Osteocyte (in vitro differentiated cells): ENCODE measurements at regions not wholly inside any gene's neighbourhood (a gene's known extent, or its start where the extent isn't known, plus 50 kb on each side); places are given as distances from the start of the nearest gene placed in this dataset.

Source experiments
- DNase-seq: peaks from one replicate; pipeline ENCODE4 v3.0.0; 2021; ENCODE audit warnings: mixed read lengths; ENCODE audit not compliant: unreplicated experiment; ENCODE audit errors: extremely low spot score
- H3K27ac Mint-ChIP-seq: one replicate; pipeline ENCODE4 v1.8.0; 2021; ENCODE audit warnings: mild to moderate bottlenecking, mixed read lengths; ENCODE audit not compliant: unreplicated experiment
- H3K27me3 Mint-ChIP-seq: one replicate; pipeline ENCODE4 v1.8.0; 2021; ENCODE audit warnings: mixed read lengths; ENCODE audit not compliant: unreplicated experiment
- H3K36me3 Mint-ChIP-seq: one replicate; pipeline ENCODE4 v1.8.0; 2021; ENCODE audit warnings: mixed read lengths; ENCODE audit not compliant: unreplicated experiment
- H3K4me1 Mint-ChIP-seq: one replicate; pipeline ENCODE4 v1.8.0; 2021; ENCODE audit warnings: mixed read lengths; ENCODE audit not compliant: unreplicated experiment
- H3K4me3 Mint-ChIP-seq: one replicate; pipeline ENCODE4 v1.8.0; 2021; ENCODE audit warnings: mild to moderate bottlenecking, moderate library complexity, mixed read lengths; ENCODE audit not compliant: unreplicated experiment
- H3K9me3 Mint-ChIP-seq: one replicate; pipeline ENCODE4 v1.8.0; 2021; ENCODE audit warnings: mixed read lengths; ENCODE audit not compliant: unreplicated experiment
- CTCF ChIP-seq: fragments of 200-600 bp; sonication (generic); IDR thresholded peaks from 2 replicates; pipeline ENCODE4 v1.5.0; 2021; ENCODE audit warnings: antibody characterized with exemption, mild to moderate bottlenecking, moderate library complexity

- no peaks in the 10 kb centered on the region for H3K36me3 Mint-ChIP-seq
- H3K9me3 Mint-ChIP-seq = no peaks in the 10 kb centered on the region
- H3K4me3 Mint-ChIP-seq = no peak overlapping the region
- H3K27me3 Mint-ChIP-seq = peaks cover 36% of the 10 kb centered on the region
- no peaks in the 10 kb centered on the region for H3K4me1 Mint-ChIP-seq
- no peak overlapping the region for H3K27ac Mint-ChIP-seq
- DNase-seq = no peak
- TF ChIP-seq CTCF = no peak
Measured at GRCh38 chr1:114295321-114295720, 141.7 kb upstream of the SYT6 start.

GRCh38 chr1:114292835-114293234, 139.2 kb upstream of the SYT6 start:
- no peak for DNase-seq
- H3K27me3 Mint-ChIP-seq = peaks cover 18% of the 10 kb centered on the region
- H3K27ac Mint-ChIP-seq = no peak overlapping the region
- H3K4me1 Mint-ChIP-seq = no peaks in the 10 kb centered on the region
- TF ChIP-seq CTCF = no peak
- H3K36me3 Mint-ChIP-seq = no peaks in the 10 kb centered on the region
- H3K4me3 Mint-ChIP-seq = no peak overlapping the region
- H3K9me3 Mint-ChIP-seq = no peaks in the 10 kb centered on the region

GRCh38 chr1:114292194-114292593, 138.5 kb upstream of the SYT6 start:
- H3K9me3 Mint-ChIP-seq = no peaks in the 10 kb centered on the region
- no peak for TF ChIP-seq CTCF
- no peak overlapping the region for H3K4me3 Mint-ChIP-seq
- no peak overlapping the region for H3K27ac Mint-ChIP-seq
- H3K27me3 Mint-ChIP-seq = peaks cover 11% of the 10 kb centered on the region
- no peak for DNase-seq
- no peaks in the 10 kb centered on the region for H3K4me1 Mint-ChIP-seq
- H3K36me3 Mint-ChIP-seq = no peaks in the 10 kb centered on the region

- no peaks in the 10 kb centered on the region for H3K36me3 Mint-ChIP-seq
- H3K4me1 Mint-ChIP-seq = peaks cover 7% of the 10 kb centered on the region
- no peaks in the 10 kb centered on the region for H3K9me3 Mint-ChIP-seq
- H3K4me3 Mint-ChIP-seq = no peak overlapping the region
- H3K27me3 Mint-ChIP-seq = peaks cover 3% of the 10 kb centered on the region
- TF ChIP-seq CTCF = no peak
- no peak overlapping the region for H3K27ac Mint-ChIP-seq
- DNase-seq = no peak
Measured at GRCh38 chr1:114290776-114291175, 137.1 kb upstream of the SYT6 start.

GRCh38 chr1:114290341-114290740, 136.7 kb upstream of the SYT6 start:
- no peak for TF ChIP-seq CTCF
- H3K4me1 Mint-ChIP-seq = peaks cover 7% of the 10 kb centered on the region
- H3K27ac Mint-ChIP-seq = no peak overlapping the region

More at GRCh38 chr1:114290341-114290740, 136.7 kb upstream of the SYT6 start:
- no peak for DNase-seq
- Mint-ChIP-seq H3K36me3 (no peaks in the 10 kb centered on the region), H3K27me3 (peaks cover 3% of the 10 kb centered on the region), H3K9me3 (no peaks in the 10 kb centered on the region), H3K4me3 (no peak overlapping the region)
